Neutrophil (primary cell): ENCODE measurements at regions not wholly inside any gene's neighbourhood (a gene's known extent, or its start where the extent isn't known, plus 50 kb on each side); places are given as distances from the start of the nearest gene placed in this dataset.

Experiments used
- H3K27ac ChIP-seq: fragments of 200-600 bp; sonication (generic); 2 replicates; pipeline ENCODE4 v1.5.1; 2016; ENCODE audit warnings: mild to moderate bottlenecking, moderate library complexity
- H3K27me3 ChIP-seq: fragments of 200-600 bp; sonication (generic); 2 replicates; pipeline ENCODE4 v1.6.0; 2016; ENCODE audit warnings: mild to moderate bottlenecking
- H3K36me3 ChIP-seq: fragments of 200-600 bp; sonication (generic); 2 replicates; pipeline ENCODE4 v1.5.1; 2017
- H3K4me1 ChIP-seq, 2 experiments: fragments of 200-600 bp in 1 of 2; sonication (generic) in 1 of 2; 1 replicate in 1 of 2; 2 replicates in 1 of 2; pipeline versions ENCODE4 v1.5.1 to v1.6.1; 2013 to 2016; ENCODE audit warnings: low read depth in 1 of 2, low read length in 1 of 2, mild to moderate bottlenecking in 1 of 2, moderate library complexity in 1 of 2; ENCODE audit not compliant: control insufficient read depth in 1 of 2, insufficient read depth in 1 of 2
- H3K4me3 ChIP-seq, 2 experiments: fragments of 200-600 bp in 1 of 2; sonication (generic) in 1 of 2; 1 replicate in 1 of 2; 2 replicates in 1 of 2; pipeline ENCODE4 v1.5.1; 2013 to 2016; ENCODE audit warnings: low read depth in 1 of 2, low read length in 1 of 2, mild to moderate bottlenecking in 1 of 2, moderate library complexity in 1 of 2
- H3K9me3 ChIP-seq: fragments of 200-600 bp; sonication (generic); 2 replicates; pipeline ENCODE4 v1.5.1; 2016
- TF ChIP-seq, protein P1 (sequence below): fragments of 200-600 bp; sonication (generic); IDR thresholded peaks from 2 replicates; pipeline ENCODE4 v1.5.1; 2016; ENCODE audit warnings: antibody characterized with exemption

DNA sequence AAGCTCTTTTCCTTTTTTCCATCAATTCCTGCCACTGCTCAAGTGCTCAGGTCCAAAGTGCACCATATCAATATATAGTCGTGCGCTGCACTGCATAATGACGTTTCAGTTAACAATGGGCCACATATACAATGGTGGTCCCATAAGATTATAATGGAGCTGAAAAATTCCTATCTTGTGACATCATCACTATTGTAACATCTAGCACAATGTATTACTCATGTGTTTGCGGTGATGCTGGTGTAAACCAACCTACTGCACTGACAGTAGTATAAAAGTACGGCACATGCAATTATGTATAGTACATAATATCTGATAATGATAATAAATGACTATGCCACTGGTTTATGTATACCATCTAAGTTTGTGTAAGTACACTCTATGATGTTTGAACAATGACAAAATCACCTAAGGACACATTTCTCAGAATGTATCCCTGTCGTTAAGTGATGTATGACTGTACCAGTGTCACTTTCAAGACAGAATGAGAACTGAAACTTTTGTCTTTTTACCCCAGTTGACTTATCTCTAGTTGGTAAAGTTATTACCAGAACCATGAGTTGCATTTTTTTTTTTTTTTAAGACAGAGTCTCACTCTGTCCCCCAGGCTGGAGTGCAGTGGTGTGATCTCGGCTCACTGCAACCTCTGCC, 53.7 kb upstream of the INSM2 start:
- H3K9me3 ChIP-seq = no peaks in the 10 kb centered on the region
- no peak overlapping the region for H3K27ac ChIP-seq
- H3K27me3 ChIP-seq = peaks cover 63% of the 10 kb centered on the region
- no peaks in the 10 kb centered on the region for H3K4me1 ChIP-seq
- TF ChIP-seq, protein P1, sequence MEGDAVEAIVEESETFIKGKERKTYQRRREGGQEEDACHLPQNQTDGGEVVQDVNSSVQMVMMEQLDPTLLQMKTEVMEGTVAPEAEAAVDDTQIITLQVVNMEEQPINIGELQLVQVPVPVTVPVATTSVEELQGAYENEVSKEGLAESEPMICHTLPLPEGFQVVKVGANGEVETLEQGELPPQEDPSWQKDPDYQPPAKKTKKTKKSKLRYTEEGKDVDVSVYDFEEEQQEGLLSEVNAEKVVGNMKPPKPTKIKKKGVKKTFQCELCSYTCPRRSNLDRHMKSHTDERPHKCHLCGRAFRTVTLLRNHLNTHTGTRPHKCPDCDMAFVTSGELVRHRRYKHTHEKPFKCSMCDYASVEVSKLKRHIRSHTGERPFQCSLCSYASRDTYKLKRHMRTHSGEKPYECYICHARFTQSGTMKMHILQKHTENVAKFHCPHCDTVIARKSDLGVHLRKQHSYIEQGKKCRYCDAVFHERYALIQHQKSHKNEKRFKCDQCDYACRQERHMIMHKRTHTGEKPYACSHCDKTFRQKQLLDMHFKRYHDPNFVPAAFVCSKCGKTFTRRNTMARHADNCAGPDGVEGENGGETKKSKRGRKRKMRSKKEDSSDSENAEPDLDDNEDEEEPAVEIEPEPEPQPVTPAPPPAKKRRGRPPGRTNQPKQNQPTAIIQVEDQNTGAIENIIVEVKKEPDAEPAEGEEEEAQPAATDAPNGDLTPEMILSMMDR = no peak
- no peak overlapping the region for H3K4me3 ChIP-seq
- H3K36me3 ChIP-seq = no peaks in the 10 kb centered on the region

DNA sequence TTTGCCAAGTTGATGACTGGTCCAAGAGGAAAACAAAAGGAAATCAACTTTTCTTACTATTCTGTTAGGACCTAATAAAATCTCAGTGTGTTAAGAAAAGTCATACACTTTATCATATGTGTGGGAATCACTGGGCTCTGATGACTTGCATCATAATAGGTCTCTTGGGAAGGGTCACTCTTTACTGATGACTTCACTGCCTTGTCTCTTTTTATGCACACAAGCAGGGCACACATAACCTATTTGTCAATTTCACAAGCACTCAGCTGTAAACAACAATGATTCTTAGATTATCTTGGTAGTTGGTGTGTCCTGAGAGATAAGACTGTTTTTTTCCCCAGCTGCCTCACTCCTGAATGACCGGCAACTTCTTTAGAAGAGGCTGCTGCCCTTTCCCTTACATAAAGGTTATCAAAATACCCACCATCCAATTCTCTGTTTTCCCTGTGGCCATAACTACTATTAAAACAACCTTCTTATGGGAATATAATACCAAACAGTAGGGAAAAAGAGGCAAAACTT, 50.9 kb upstream of the INSM2 start:
- H3K27ac ChIP-seq = no peak overlapping the region
- TF ChIP-seq, protein P1 = no peak
- no peaks in the 10 kb centered on the region for H3K36me3 ChIP-seq
- H3K4me3 ChIP-seq = no peak overlapping the region
- no peaks in the 10 kb centered on the region for H3K4me1 ChIP-seq
- peaks cover 44% of the 10 kb centered on the region for H3K27me3 ChIP-seq
- H3K9me3 ChIP-seq = no peaks in the 10 kb centered on the region
